SK-N-SH (cell line): ENCODE measurements at regions not wholly inside any gene's neighbourhood (a gene's known extent, or its start where the extent isn't known, plus 50 kb on each side); places are given as distances from the start of the nearest gene placed in this dataset.
"Not testable (repeated sequence)": the region's sequence is repeated elsewhere in the genome, so short reads cannot be mapped to it uniquely, and the experiment has no call there.

Experiments used
- CHD2 ChIP-seq: fragments of 150-350 bp; IDR thresholded peaks from 2 replicates; pipeline ENCODE4 v1.6.1; 2018; ENCODE audit warnings: low read length; ENCODE audit not compliant: partially characterized antibody
- CTCF ChIP-seq: fragments of 200-600 bp; sonication (generic); IDR thresholded peaks from 2 replicates; pipeline ENCODE4 v1.6.1; 2017; ENCODE audit warnings: antibody characterized with exemption, mild to moderate bottlenecking, moderate library complexity
- EP300 ChIP-seq, 2 experiments: IDR thresholded peaks; 2 replicates each; pipeline versions ENCODE4 v1.4.0 to v1.6.1; 2012; ENCODE audit warnings: borderline replicate concordance in 1 of 2, low read depth in 1 of 2, low read length in 1 of 2
- FOXJ3 ChIP-seq: sonication (generic); formaldehyde crosslinking; IDR thresholded peaks from 2 replicates; pipeline ENCODE4 v1.5.1; 2020; ENCODE audit warnings: mild to moderate bottlenecking, missing genetic modification reagents
- GATA2 ChIP-seq: sonication (generic); formaldehyde crosslinking; IDR thresholded peaks from 2 replicates; pipeline ENCODE4 v1.5.0; 2020; ENCODE audit warnings: mild to moderate bottlenecking, missing genetic modification reagents
- PBX3 ChIP-seq: IDR thresholded peaks from 2 replicates; pipeline ENCODE4; 2012
- POLR2AphosphoS5 ChIP-seq: IDR thresholded peaks from 2 replicates; pipeline ENCODE4 v1.6.1; 2012; ENCODE audit warnings: low read depth, low read length
- RAD21 ChIP-seq: IDR thresholded peaks from 2 replicates; pipeline ENCODE4 v1.6.1; 2012; ENCODE audit warnings: mild to moderate bottlenecking, low read length
- SMC3 ChIP-seq: IDR thresholded peaks from 2 replicates; pipeline ENCODE4 v1.6.1; 2012; ENCODE audit warnings: low read depth, low read length, improper control_type of control experiment
- TCF12 ChIP-seq: IDR thresholded peaks from 2 replicates; pipeline ENCODE4 v1.4.0; 2012

GRCh38 chr2:89874810-89875595, 1183.5 kb downstream of the RPIA start:
- not testable (repeated sequence) for TF ChIP-seq EP300 (IDR thresholded peaks at IDR 0.05; ENCODE audit: borderline replicate concordance in 1 of 2, low read depth in 1 of 2, low read length in 1 of 2); RAD21; CTCF; SMC3; CHD2; TCF12; FOXJ3; POLR2AphosphoS5; GATA2 (CRISPR knock-in tag); PBX3
